BLaER1 treated with 17β-estradiol and CSF1 and Interleukin-3, amounts not matched to agents 10 nM and 100 nM (cell line): ENCODE measurements at regions not wholly inside any gene's neighbourhood (a gene's known extent, or its start where the extent isn't known, plus 50 kb on each side); places are given as distances from the start of the nearest gene placed in this dataset.
A peak's percentile ranks its signal among the peaks of the same experiment; 100 is the strongest.

Source experiments
- H3K27ac ChIP-seq, 11 experiments: shearing (Covaris generic); formaldehyde crosslinking; 2 replicates each; pipeline ENCODE4 v1.8.1; 2022
- H3K27me3 ChIP-seq, 11 experiments: shearing (Covaris generic); formaldehyde crosslinking; 2 replicates each; pipeline ENCODE4 v1.8.1; 2022
- H3K36me3 ChIP-seq, 11 experiments: shearing (Covaris generic); formaldehyde crosslinking; 2 replicates each; pipeline ENCODE4 v1.8.1; 2022
- H3K4me1 ChIP-seq, 10 experiments: shearing (Covaris generic); formaldehyde crosslinking; 2 replicates each; pipeline ENCODE4 v1.8.1; 2022
- H3K4me2 ChIP-seq, 11 experiments: shearing (Covaris generic); formaldehyde crosslinking; 2 replicates each; pipeline ENCODE4 v1.8.1; 2022
- H3K4me3 ChIP-seq, 10 experiments: shearing (Covaris generic); formaldehyde crosslinking; 2 replicates each; pipeline ENCODE4 v1.8.1; 2022
- H3K9ac ChIP-seq, 11 experiments: shearing (Covaris generic); formaldehyde crosslinking; 2 replicates each; pipeline ENCODE4 v1.8.1; 2022
- H3K9me3 ChIP-seq, 11 experiments: shearing (Covaris generic); formaldehyde crosslinking; replicated peaks in 1 of 11; 2 replicates each; pipeline ENCODE4 v1.8.1; 2022
- H4K20me1 ChIP-seq, 11 experiments: shearing (Covaris generic); formaldehyde crosslinking; 2 replicates each; pipeline ENCODE4 v1.8.1; 2022
- Cebpa-rat ChIP-seq, 11 experiments: shearing (Covaris generic); IDR thresholded peaks; 2 replicates each; pipeline ENCODE4 v1.8.1; 2022

GRCh38 chr11:115674937-115675544 is 170.8 kb upstream of the CADM1 start:
- no peaks in the 10 kb centered on the region for H3K9me3 ChIP-seq
- H3K27me3 ChIP-seq, result no peaks in the 10 kb centered on the region
- no peak for TF ChIP-seq Cebpa-rat (IDR thresholded peaks at IDR 0.05)
- H3K4me2 ChIP-seq, result no peak overlapping the region
- H3K27ac ChIP-seq, result no peak overlapping the region
- H3K36me3 ChIP-seq, result no peaks in the 10 kb centered on the region
- peaks cover 0 to 8% (median 0%) of the 10 kb centered on the region in 10 experiments; a peak in 2 of 20 replicates for H3K4me1 ChIP-seq
- no peak overlapping the region for H3K9ac ChIP-seq
- no peak overlapping the region for H3K4me3 ChIP-seq
- H4K20me1 ChIP-seq, result no peaks in the 10 kb centered on the region

DNA sequence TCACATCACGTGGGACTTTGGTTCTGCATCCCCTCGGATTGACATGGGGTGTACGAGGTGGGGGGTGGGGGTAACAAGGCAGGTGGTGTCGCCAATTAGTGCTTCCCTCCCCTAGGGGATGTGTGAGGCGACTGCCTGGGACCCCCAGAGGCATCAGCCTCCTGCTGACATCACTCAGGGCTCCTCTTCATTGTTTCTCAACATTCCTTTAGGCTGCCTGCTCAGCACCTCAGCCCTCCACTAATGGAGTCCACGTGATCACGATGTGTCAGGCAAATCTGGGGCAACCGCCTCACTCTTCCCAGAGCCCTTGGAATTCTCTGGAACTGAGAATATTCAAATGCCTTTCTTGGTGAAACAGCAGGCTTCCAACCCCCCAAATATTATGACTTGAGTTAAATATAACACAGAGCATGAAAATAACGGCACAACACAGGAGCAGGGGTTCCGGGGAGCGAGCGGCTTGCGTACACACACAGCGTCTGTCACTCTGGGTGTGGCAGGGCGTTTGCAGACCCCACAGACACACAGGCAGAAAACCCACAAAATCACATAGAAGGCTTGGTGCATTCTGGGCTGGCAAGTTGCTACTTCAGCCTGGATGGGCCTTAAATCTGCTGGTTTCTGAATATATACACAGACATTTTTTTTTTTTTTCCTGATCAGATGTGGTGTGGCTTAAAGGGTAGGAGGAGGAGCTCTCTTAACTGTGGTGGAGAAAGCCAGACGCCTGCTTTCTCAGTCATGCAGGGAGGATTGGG is 170.1 kb upstream of the CADM1 start:
- no peak for TF ChIP-seq Cebpa-rat (IDR thresholded peaks at IDR 0.05)
- H3K27ac ChIP-seq, result no peak overlapping the region
- H3K4me3 ChIP-seq, result no peak overlapping the region
- H3K36me3 ChIP-seq, result no peaks in the 10 kb centered on the region
- peaks cover 0 to 8% (median 0%) of the 10 kb centered on the region in 10 experiments; a peak in 2 of 20 replicates for H3K4me1 ChIP-seq
- no peak overlapping the region for H3K9ac ChIP-seq
- no peaks in the 10 kb centered on the region for H3K9me3 ChIP-seq
- H4K20me1 ChIP-seq, result no peaks in the 10 kb centered on the region
- H3K4me2 ChIP-seq, result no peak overlapping the region
- H3K27me3 ChIP-seq, result no peaks in the 10 kb centered on the region

DNA sequence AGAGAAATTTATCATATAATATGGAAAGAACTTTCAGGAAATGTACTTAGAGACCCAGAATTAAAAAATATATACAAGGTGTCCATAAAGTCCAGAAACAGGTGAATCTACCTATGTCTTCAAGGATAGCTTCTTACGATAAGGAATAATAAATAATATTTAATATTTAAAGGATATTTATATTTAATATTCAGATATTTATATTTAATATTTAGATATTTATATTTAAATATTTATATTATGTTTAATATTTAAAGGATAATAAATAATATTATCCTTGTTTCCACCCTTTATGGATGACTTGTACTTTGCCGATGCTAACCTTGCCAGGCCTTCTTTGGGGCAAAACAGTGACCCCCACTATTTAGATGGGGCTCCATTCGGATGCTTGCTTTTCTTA is 169.5 kb upstream of the CADM1 start:
- Histone ChIP-seq H3K36me3 (no peaks in the 10 kb centered on the region), H4K20me1 (no peaks in the 10 kb centered on the region), H3K9me3 (no peaks in the 10 kb centered on the region), H3K4me3 (no peak overlapping the region), H3K27me3 (no peaks in the 10 kb centered on the region), H3K27ac (no peak overlapping the region), H3K4me1 (peaks cover 0 to 8% (median 0%) of the 10 kb centered on the region in 10 experiments; a peak in 2 of 20 replicates), H3K9ac (no peak overlapping the region), H3K4me2 (no peak overlapping the region)
- TF ChIP-seq Cebpa-rat (IDR thresholded peaks at IDR 0.05), result no peak

GRCh38 chr11:115672999-115673411 is 168.8 kb upstream of the CADM1 start:
- H3K9me3 ChIP-seq, result no peaks in the 10 kb centered on the region
- H3K9ac ChIP-seq, result no peak overlapping the region
- H3K27me3 ChIP-seq, result no peaks in the 10 kb centered on the region
- H3K4me2 ChIP-seq, result no peak overlapping the region
- H3K4me1 ChIP-seq, result peaks cover 0 to 8% (median 0%) of the 10 kb centered on the region in 10 experiments; a peak in 2 of 20 replicates
- H3K4me3 ChIP-seq, result no peak overlapping the region
- H4K20me1 ChIP-seq, result no peaks in the 10 kb centered on the region
- H3K36me3 ChIP-seq, result no peaks in the 10 kb centered on the region
- peak in 1 of 11 experiments; percentile 14; a peak in 1 of 22 replicates for TF ChIP-seq Cebpa-rat (IDR thresholded peaks at IDR 0.05)
- no peak overlapping the region for H3K27ac ChIP-seq

- Histone ChIP-seq H3K36me3 (no peaks in the 10 kb centered on the region), H3K27ac (no peak overlapping the region), H3K9ac (no peak overlapping the region), H3K4me3 (no peak overlapping the region), H3K9me3 (no peaks in the 10 kb centered on the region), H3K4me2 (no peak overlapping the region), H3K4me1 (peaks cover 0 to 8% (median 0%) of the 10 kb centered on the region in 10 experiments; a peak in 2 of 20 replicates), H4K20me1 (no peaks in the 10 kb centered on the region), H3K27me3 (no peaks in the 10 kb centered on the region)
- no peak for TF ChIP-seq Cebpa-rat (IDR thresholded peaks at IDR 0.05)
Observed at GRCh38 chr11:115672412-115672811, 168.2 kb upstream of the CADM1 start.

DNA sequence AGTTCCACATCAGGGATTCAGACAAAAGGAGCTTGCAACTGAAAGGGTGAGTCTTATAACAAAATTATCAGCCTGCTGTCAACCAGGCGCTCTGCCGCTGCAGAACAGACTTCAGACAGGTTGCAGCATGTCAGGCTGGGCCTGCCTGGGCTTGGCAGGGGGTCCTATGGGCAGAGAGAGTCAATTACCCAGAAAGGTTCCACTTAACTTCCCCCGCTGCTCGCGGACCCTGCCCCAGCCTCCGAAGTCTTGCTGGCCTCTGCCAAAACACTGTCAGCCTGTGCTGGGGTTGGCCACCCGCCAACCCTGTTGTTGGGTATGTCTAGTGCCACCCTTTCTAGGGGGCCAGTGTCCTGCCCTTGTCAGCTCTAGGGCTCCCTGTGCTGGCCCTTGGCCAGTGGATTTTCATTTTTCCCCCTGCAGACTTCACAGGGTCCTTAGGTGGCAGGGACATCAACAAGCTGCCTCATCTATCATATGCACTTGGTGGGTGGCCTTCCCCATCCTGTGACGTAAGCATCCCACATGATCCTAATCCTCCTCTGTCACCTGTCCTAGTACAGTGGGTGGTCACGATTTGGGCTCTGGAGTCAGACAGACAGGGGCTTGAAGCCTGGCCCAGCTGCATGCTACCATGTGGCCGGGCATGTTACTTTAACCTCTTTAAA is 166.5 kb upstream of the CADM1 start:
- TF ChIP-seq Cebpa-rat (IDR thresholded peaks at IDR 0.05), result no peak
- H3K4me3 ChIP-seq, result no peak overlapping the region
- H3K27me3 ChIP-seq, result no peaks in the 10 kb centered on the region
- no peaks in the 10 kb centered on the region for H3K9me3 ChIP-seq
- no peak overlapping the region for H3K9ac ChIP-seq
- H4K20me1 ChIP-seq, result no peaks in the 10 kb centered on the region; a peak in 1 of 22 replicates
- peaks cover 0 to 8% (median 0%) of the 10 kb centered on the region in 10 experiments; a peak in 2 of 20 replicates for H3K4me1 ChIP-seq
- no peaks in the 10 kb centered on the region for H3K36me3 ChIP-seq
- H3K27ac ChIP-seq, result no peak overlapping the region
- peak overlapping the region in 1 of 11 experiments; percentile 8; a peak in 1 of 22 replicates for H3K4me2 ChIP-seq

DNA sequence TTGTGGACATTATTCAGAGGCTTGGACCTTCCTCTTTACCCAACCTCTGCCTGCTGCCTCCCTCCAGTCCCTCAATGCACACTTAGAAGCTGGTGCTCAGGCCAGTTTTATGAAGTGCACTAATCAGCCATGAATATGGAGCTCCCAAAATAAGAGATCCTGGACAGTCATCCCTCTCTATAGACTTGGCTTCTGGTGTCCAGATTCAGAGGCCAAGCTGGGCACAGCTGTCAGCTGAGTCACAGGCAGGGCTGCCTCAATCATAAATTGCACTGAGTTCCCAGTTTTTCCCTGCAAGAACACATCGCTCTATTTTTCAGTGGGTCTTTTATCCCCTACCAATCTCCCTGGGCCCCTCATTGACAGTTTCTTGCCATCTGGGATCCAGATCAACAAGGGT is 161.7 kb upstream of the CADM1 start:
- no peaks in the 10 kb centered on the region; a peak in 1 of 22 replicates for H4K20me1 ChIP-seq
- TF ChIP-seq Cebpa-rat (IDR thresholded peaks at IDR 0.05), result no peak
- no peaks in the 10 kb centered on the region for H3K36me3 ChIP-seq
- H3K4me2 ChIP-seq, result no peak overlapping the region
- H3K4me3 ChIP-seq, result no peak overlapping the region
- no peaks in the 10 kb centered on the region for H3K9me3 ChIP-seq
- H3K4me1 ChIP-seq, result peaks cover 0 to 8% (median 0%) of the 10 kb centered on the region in 10 experiments; a peak in 2 of 20 replicates
- H3K9ac ChIP-seq, result no peak overlapping the region
- H3K27me3 ChIP-seq, result no peaks in the 10 kb centered on the region
- no peak overlapping the region for H3K27ac ChIP-seq

DNA sequence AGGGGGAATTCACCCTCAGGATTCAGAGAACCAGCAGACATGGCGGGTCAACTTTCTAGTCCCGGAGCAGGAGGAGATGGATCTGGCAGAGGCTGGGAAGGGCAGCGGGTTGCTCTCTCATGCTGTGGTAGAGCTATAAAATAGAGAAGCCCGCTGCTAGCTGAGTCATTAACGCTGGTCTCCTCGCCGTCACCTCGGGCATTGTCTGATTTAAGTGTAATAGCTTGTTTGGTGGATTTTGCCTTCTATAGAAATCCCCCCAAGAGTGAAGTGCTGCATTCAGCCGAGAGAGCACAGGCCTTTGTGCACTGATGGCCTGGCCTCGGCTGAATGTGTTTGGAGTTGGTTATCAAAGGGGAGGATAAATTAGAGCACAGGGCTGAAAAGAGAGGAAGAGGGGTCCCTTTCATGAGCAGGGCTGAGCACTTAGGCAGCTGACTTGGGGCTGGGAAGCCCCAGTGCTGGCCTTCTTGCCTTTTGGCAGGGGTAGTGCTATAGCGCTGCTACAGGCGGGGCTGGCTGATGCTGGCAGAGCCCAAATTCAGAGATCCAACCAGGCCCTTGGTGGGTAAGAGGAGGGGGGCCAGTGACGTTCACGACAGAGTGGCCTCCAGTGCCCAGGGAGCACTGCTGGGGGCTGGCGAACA is 161.1 kb upstream of the CADM1 start:
- no peak overlapping the region for H3K27ac ChIP-seq
- no peaks in the 10 kb centered on the region for H3K9me3 ChIP-seq
- no peak overlapping the region for H3K9ac ChIP-seq
- no peaks in the 10 kb centered on the region for H3K36me3 ChIP-seq
- H4K20me1 ChIP-seq, result no peaks in the 10 kb centered on the region; a peak in 1 of 22 replicates
- peaks cover 0 to 2% (median 0%) of the 10 kb centered on the region in 10 experiments; a peak in 1 of 20 replicates for H3K4me1 ChIP-seq
- no peak overlapping the region for H3K4me3 ChIP-seq
- no peak overlapping the region for H3K4me2 ChIP-seq
- TF ChIP-seq Cebpa-rat (IDR thresholded peaks at IDR 0.05), result no peak
- H3K27me3 ChIP-seq, result no peaks in the 10 kb centered on the region

DNA sequence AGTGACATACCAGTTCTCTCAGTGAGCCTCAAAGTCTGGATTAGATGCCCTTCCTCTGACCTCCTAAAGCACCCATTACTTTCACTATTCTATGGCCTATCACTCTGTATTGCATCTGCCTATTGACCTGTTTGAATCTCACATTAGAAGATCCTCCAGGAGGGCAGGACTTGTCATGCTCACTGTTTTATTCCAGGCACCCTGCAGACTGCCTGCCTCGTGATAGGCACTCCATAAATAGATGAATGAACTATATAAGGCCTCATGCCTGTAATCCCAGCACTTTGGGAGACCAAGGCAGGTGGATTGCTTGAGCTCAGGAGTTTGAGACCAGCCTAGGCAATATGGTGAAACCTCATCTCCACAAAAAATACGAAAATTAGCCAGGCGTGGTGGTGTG is 160.1 kb upstream of the CADM1 start:
- no peaks in the 10 kb centered on the region for H3K27me3 ChIP-seq
- peaks cover 0 to 4% (median 0%) of the 10 kb centered on the region in 11 experiments; a peak in 2 of 22 replicates for H3K9me3 ChIP-seq
- no peaks in the 10 kb centered on the region for H3K4me1 ChIP-seq
- H3K27ac ChIP-seq, result no peak overlapping the region
- H4K20me1 ChIP-seq, result no peaks in the 10 kb centered on the region; a peak in 1 of 22 replicates
- no peak overlapping the region for H3K9ac ChIP-seq
- H3K4me3 ChIP-seq, result no peak overlapping the region
- no peaks in the 10 kb centered on the region for H3K36me3 ChIP-seq
- no peak overlapping the region for H3K4me2 ChIP-seq
- no peak for TF ChIP-seq Cebpa-rat (IDR thresholded peaks at IDR 0.05)
